NCI-H82 treated with DMSO at 0.1 percent for 48 hours (cell line): ENCODE measurements at regions not wholly inside any gene's neighbourhood (a gene's known extent, or its start where the extent isn't known, plus 50 kb on each side); places are given as distances from the start of the nearest gene placed in this dataset.

ENCODE experiments used
- DNase-seq: peaks from one replicate; lab custom pipeline; 2025; ENCODE audit not compliant: unreplicated experiment; lab: John Stamatoyannopoulos, UW

- no peak for DNase-seq
These were observed 145.5 kb downstream of the ACKR3 start for GRCh38 chr2:236715077-236715476.

GRCh38 chr2:236715491-236715961 lies 145.9 kb downstream of the ACKR3 start:
- DNase-seq = no peak

GRCh38 chr2:236717120-236717519 lies 147.5 kb downstream of the ACKR3 start:
- DNase-seq = no peak

GRCh38 chr2:236717729-236718128 lies 148.1 kb downstream of the ACKR3 start:
- no peak for DNase-seq

- no peak for DNase-seq
These were observed 148.8 kb downstream of the ACKR3 start for GRCh38 chr2:236718207-236718992.

GRCh38 chr2:236719192-236719635 lies 149.6 kb downstream of the ACKR3 start:
- no peak for DNase-seq

- DNase-seq = no peak
These were observed 151.4 kb downstream of the ACKR3 start for GRCh38 chr2:236720974-236721540.

- DNase-seq = no peak
These were observed 154.6 kb downstream of the ACKR3 start for GRCh38 chr2:236724200-236724599.

- DNase-seq = no peak
These were observed 157.3 kb downstream of the ACKR3 start for GRCh38 chr2:236726701-236727450.

GRCh38 chr2:236728916-236729670 lies 159.5 kb downstream of the ACKR3 start:
- no peak for DNase-seq

GRCh38 chr2:236730393-236730792 lies 160.8 kb downstream of the ACKR3 start:
- no peak for DNase-seq

GRCh38 chr2:236731767-236732580 lies 162.3 kb downstream of the ACKR3 start:
- no peak for DNase-seq

GRCh38 chr2:236733156-236733555 lies 163.5 kb downstream of the ACKR3 start:
- no peak for DNase-seq

- DNase-seq = no peak
These were observed 166.2 kb downstream of the ACKR3 start for GRCh38 chr2:236735825-236736238.

GRCh38 chr2:236738030-236738429 lies 168.4 kb downstream of the ACKR3 start:
- DNase-seq = no peak

- no peak for DNase-seq
These were observed 169.3 kb downstream of the ACKR3 start for GRCh38 chr2:236738896-236739295.

GRCh38 chr2:236739663-236740062 lies 170.0 kb downstream of the ACKR3 start:
- DNase-seq = no peak

GRCh38 chr2:236740506-236740905 lies 170.9 kb downstream of the ACKR3 start:
- no peak for DNase-seq

- DNase-seq = no peak
These were observed 173.7 kb downstream of the ACKR3 start for GRCh38 chr2:236743039-236743920.
